Breast epithelium (tissue), 3 donors: ENCODE measurements at regions not wholly inside any gene's neighbourhood (a gene's known extent, or its start where the extent isn't known, plus 50 kb on each side); places are given as distances from the start of the nearest gene placed in this dataset.

Experiments used
- CTCF ChIP-seq, 3 donors: fragments of 450-650 bp; IDR thresholded peaks; one replicate each; pipeline ENCODE4 v1.5.1; 2016 to 2017; ENCODE audit warnings: antibody characterized with exemption in 3 of 3, mild to moderate bottlenecking in 3 of 3, moderate library complexity in 3 of 3
- POLR2A ChIP-seq: fragments of 450-650 bp; IDR thresholded peaks from one replicate; pipeline ENCODE4 v1.6.1; 2016; ENCODE audit warnings: antibody characterized with exemption, mild to moderate bottlenecking, moderate library complexity
- POLR2AphosphoS5 ChIP-seq, 3 donors: sonication (generic); formaldehyde crosslinking; IDR thresholded peaks; one replicate each; pipeline ENCODE4 v1.6.1; 2017; ENCODE audit warnings: antibody characterized with exemption in 3 of 3

- no peak for TF ChIP-seq CTCF (IDR thresholded peaks at IDR 0.05)
- no peak for TF ChIP-seq POLR2A
- no peak for TF ChIP-seq POLR2AphosphoS5 (IDR thresholded peaks at IDR 0.05)
These were observed 359.7 kb upstream of the ZNF32 start for GRCh38 chr10:44008270-44008916.
